PFSK-1 (cell line): ENCODE measurements at regions not wholly inside any gene's neighbourhood (a gene's known extent, or its start where the extent isn't known, plus 50 kb on each side); places are given as distances from the start of the nearest gene placed in this dataset.

ENCODE experiments used
- FOXP2 ChIP-seq: optimal IDR thresholded peaks from 2 replicates; pipeline ENCODE3; 2011; ENCODE audit warnings: borderline replicate concordance, control low read depth, inconsistent platforms; ENCODE audit not compliant: insufficient read depth; ENCODE audit errors: extremely low read length, extremely low read depth
- POLR2AphosphoS5 ChIP-seq: IDR thresholded peaks from 2 replicates; pipeline ENCODE4 v1.6.1; 2012; ENCODE audit warnings: low read depth, mild to moderate bottlenecking, control low read depth, low read length, moderate library complexity
- REST ChIP-seq, 2 experiments: IDR thresholded peaks; 2 replicates each; pipeline versions ENCODE4 v1.6.1 to v1.8.0; 2011 to 2012; ENCODE audit warnings: low read depth in 2 of 2, low read length in 2 of 2, control low read depth in 1 of 2, inconsistent platforms in 1 of 2, mild to moderate bottlenecking in 1 of 2, moderate library complexity in 1 of 2; ENCODE audit not compliant: insufficient read depth in 1 of 2
- SIN3A ChIP-seq: IDR thresholded peaks from 2 replicates; pipeline ENCODE4 v1.6.1; 2012; ENCODE audit warnings: mild to moderate bottlenecking, low read length, moderate library complexity, borderline replicate concordance; ENCODE audit not compliant: insufficient read depth
- TAF1 ChIP-seq: IDR thresholded peaks from 2 replicates; pipeline ENCODE4 v1.6.1; 2012; ENCODE audit warnings: low read length, control low read depth, borderline replicate concordance; ENCODE audit not compliant: insufficient read depth

DNA sequence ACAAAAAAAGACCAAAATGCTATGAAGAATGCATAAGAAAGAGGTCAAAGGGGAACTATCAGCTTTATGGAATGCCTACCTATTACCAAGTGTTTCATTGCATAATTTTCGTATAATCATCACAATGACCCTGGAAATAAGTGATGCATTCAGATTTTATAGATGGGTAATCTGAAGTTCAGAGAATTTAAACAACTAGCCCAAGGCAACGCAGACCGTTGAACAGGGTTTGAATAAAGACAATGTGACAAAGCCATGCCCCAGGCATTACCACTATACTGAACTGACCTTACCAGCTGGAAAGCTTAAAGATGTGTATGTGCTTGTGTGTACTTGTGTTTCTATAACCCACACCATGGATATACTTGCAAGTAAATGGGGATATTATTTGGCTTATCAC is 827.6 kb upstream of the ADGRL2 start:
- TF ChIP-seq TAF1 (no peak), FOXP2 (no peak), SIN3A (no peak), POLR2AphosphoS5 (no peak), REST (IDR thresholded peaks at IDR 0.05; ENCODE audit: insufficient read depth in 1 of 2, low read depth in 2 of 2, low read length in 2 of 2) (no peak)

GRCh38 chr1:80966266-80966665 is 834.5 kb upstream of the ADGRL2 start:
- TF ChIP-seq POLR2AphosphoS5 (no peak), REST (IDR thresholded peaks at IDR 0.05; ENCODE audit: insufficient read depth in 1 of 2, low read depth in 2 of 2, low read length in 2 of 2) (no peak), FOXP2 (no peak), TAF1 (no peak), SIN3A (no peak)

DNA sequence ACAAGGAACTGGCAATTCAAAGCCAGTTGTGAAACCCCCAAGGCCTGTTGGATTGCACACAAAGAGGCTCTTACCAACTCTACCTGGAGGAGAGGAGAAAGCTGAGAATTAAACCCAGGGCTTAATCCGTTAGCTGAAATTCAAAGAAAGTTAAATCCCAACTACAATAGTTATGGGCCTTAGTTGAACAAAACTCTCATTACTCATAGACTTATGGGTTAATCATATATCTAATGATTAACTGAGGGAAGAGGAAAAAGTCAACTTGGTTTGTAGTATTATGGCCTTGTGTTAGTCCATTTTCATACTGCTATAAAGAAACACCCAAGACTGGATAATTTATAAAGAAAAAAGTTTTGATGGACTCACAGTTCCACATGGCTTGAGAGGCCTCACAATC is 838.2 kb upstream of the ADGRL2 start:
- TF ChIP-seq TAF1 (no peak), FOXP2 (no peak), REST (IDR thresholded peaks at IDR 0.05; ENCODE audit: insufficient read depth in 1 of 2, low read depth in 2 of 2, low read length in 2 of 2) (no peak), SIN3A (no peak), POLR2AphosphoS5 (no peak)

DNA sequence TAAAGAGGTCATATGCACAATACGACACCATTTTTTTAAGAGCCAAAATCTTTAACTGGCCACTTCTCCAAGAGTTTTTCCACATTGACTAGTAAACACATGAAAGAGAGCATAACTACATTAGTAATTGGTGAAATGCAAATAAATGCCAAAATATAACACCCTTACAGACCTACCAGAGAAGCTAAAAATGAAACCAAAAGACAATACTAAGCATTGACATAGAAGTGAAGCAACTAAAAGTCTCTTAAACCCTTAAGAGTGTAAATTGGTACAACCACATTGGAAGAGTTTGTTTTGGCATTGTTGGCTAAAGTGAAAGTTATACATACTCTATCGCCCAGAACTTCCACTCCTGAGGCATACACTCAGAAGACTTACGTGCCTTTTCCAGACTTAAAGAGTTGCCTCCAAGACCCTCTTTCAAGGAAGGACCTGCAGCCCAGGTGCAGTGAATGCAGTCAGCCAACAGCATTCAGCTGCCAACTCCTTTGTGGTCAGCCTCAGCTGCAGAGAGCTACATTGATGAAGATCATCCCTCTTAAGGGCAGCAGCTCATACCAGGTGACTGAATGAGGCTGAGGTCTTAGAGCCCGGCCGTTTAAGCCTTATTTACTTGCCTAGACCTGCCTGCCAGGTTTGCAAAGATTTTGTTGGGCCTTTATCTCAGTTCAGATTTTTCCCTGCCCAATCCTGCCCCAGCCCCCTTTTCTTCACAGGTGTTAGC is 839.1 kb upstream of the ADGRL2 start:
- TF ChIP-seq POLR2AphosphoS5: no peak

DNA sequence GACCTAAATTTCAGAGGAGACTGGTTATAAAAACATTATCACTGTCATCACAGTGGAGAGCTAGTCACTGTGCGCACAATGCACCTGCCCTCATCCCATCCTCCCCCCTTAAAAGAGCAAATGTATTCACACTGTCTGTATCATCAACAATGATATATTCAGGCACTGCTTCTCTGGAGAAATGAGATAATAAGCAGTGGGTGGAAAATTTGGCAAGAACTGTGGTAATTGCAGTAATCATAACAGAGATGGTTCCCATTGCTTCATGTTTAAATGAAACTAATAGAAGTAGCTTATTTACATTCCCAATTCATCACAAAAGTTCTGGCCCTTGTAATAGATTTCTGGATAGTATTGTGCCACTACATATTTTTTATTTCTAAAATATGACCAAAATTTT is 867.4 kb upstream of the ADGRL2 start:
- TF ChIP-seq SIN3A (no peak), TAF1 (no peak), REST (IDR thresholded peaks at IDR 0.05; ENCODE audit: insufficient read depth in 1 of 2, low read depth in 2 of 2, low read length in 2 of 2) (no peak), POLR2AphosphoS5 (no peak), FOXP2 (no peak)
